Liver (tissue), 8 donors: ENCODE measurements at regions not wholly inside any gene's neighbourhood (a gene's known extent, or its start where the extent isn't known, plus 50 kb on each side); places are given as distances from the start of the nearest gene placed in this dataset.

Experiments used
- DNase-seq: peaks from one replicate; pipeline ENCODE4 v3.0.0-alpha.2; 2017; ENCODE audit warnings: low spot score
- H3K27ac ChIP-seq, 2 donors: one replicate each; pipeline ENCODE4 v1.7.0; 2013; ENCODE audit warnings: inconsistent platforms in 2 of 2, low read length in 2 of 2, control low read depth in 1 of 2, low read depth in 1 of 2, mild to moderate bottlenecking in 1 of 2
- H3K27me3 ChIP-seq, 4 donors: one replicate each; pipeline versions ENCODE4 v1.6.1 to v1.7.0; 2013; ENCODE audit warnings: low read length in 3 of 4, inconsistent platforms in 1 of 4, mild to moderate bottlenecking in 1 of 4, moderate library complexity in 1 of 4; ENCODE audit not compliant: control insufficient read depth in 4 of 4, insufficient read depth in 4 of 4
- H3K36me3 ChIP-seq, 4 donors: one replicate each; pipeline versions ENCODE4 v1.6.1 to v1.7.0; 2013; ENCODE audit warnings: low read length in 3 of 4, mild to moderate bottlenecking in 3 of 4, low read depth in 1 of 4, moderate library complexity in 1 of 4; ENCODE audit not compliant: control insufficient read depth in 4 of 4, insufficient read depth in 3 of 4
- H3K4me1 ChIP-seq, 4 donors: one replicate each; pipeline versions ENCODE4 v1.6.1 to v1.7.0; 2013; ENCODE audit warnings: low read length in 3 of 4, mild to moderate bottlenecking in 3 of 4, moderate library complexity in 1 of 4; ENCODE audit not compliant: control insufficient read depth in 4 of 4, insufficient read depth in 4 of 4
- H3K4me3 ChIP-seq, 3 donors: one replicate each; pipeline versions ENCODE4 v1.6.1 to v1.7.0; 2013; ENCODE audit warnings: low read length in 3 of 3, control low read depth in 1 of 3, low read depth in 1 of 3, mild to moderate bottlenecking in 1 of 3
- H3K9ac ChIP-seq, 2 donors: one replicate each; pipeline ENCODE4 v1.7.0; 2013; ENCODE audit warnings: low read length in 2 of 2, mild to moderate bottlenecking in 2 of 2, moderate library complexity in 2 of 2, control low read depth in 1 of 2, low read depth in 1 of 2
- H3K9me3 ChIP-seq, 4 donors: one replicate each; pipeline versions ENCODE4 v1.6.1 to v1.7.0; 2013; ENCODE audit warnings: low read length in 3 of 4; ENCODE audit not compliant: control insufficient read depth in 4 of 4
- ATF3 ChIP-seq: IDR thresholded peaks from 2 replicates; pipeline ENCODE4 v1.6.1; 2016; ENCODE audit warnings: antibody characterized with exemption
- CTCF ChIP-seq: fragments of 150-350 bp; IDR thresholded peaks from 2 replicates; pipeline ENCODE4 v1.5.1; 2017; ENCODE audit warnings: improper control_type of control experiment, low read depth, low read length; ENCODE audit not compliant: missing input control
- EGR1 ChIP-seq, 2 donors: IDR thresholded peaks; 2 replicates each; pipeline ENCODE4 v1.6.1; 2016 to 2018; ENCODE audit warnings: antibody characterized with exemption in 2 of 2, low read depth in 2 of 2
- FOXA1 ChIP-seq: IDR thresholded peaks from 2 replicates; pipeline ENCODE4 v1.6.1; 2016; ENCODE audit warnings: antibody characterized with exemption
- FOXA2 ChIP-seq: IDR thresholded peaks from 2 replicates; pipeline ENCODE4 v1.6.1; 2016; ENCODE audit warnings: antibody characterized with exemption
- GABPA ChIP-seq, 2 donors: IDR thresholded peaks in 1 of 2; conservative IDR thresholded peaks in 1 of 2; 2 replicates each; pipeline ENCODE4 v1.6.1; 2016; ENCODE audit warnings: antibody characterized with exemption in 2 of 2, mild to moderate bottlenecking in 1 of 2, moderate library complexity in 1 of 2
- HNF4A ChIP-seq, 2 donors: conservative IDR thresholded peaks; 2 replicates each; pipeline ENCODE4 v1.6.1; 2016; ENCODE audit warnings: antibody characterized with exemption in 2 of 2, mild to moderate bottlenecking in 2 of 2
- HNF4G ChIP-seq: IDR thresholded peaks from 2 replicates; pipeline ENCODE4 v1.6.1; 2016; ENCODE audit warnings: antibody characterized with exemption
- JUND ChIP-seq, 2 donors: IDR thresholded peaks; 2 replicates each; pipeline ENCODE4 v1.6.1; 2016; ENCODE audit warnings: antibody characterized with exemption in 2 of 2
- NR2F2 ChIP-seq: IDR thresholded peaks from 2 replicates; pipeline ENCODE4 v1.6.1; 2016; ENCODE audit warnings: antibody characterized with exemption
- RAD21 ChIP-seq, 2 donors: IDR thresholded peaks; 2 replicates each; pipeline ENCODE4 v1.6.1; 2016; ENCODE audit warnings: antibody characterized with exemption in 2 of 2, mild to moderate bottlenecking in 2 of 2
- RXRA ChIP-seq, 2 donors: IDR thresholded peaks; 2 replicates each; pipeline ENCODE4 v1.6.1; 2017 to 2018; ENCODE audit warnings: antibody characterized with exemption in 2 of 2, mild to moderate bottlenecking in 1 of 2
- SP1 ChIP-seq: IDR thresholded peaks from 2 replicates; pipeline ENCODE4 v1.6.1; 2018; ENCODE audit warnings: antibody characterized with exemption, mild to moderate bottlenecking
- TAF1 ChIP-seq: conservative IDR thresholded peaks from 2 replicates; pipeline ENCODE4 v1.6.1; 2016; ENCODE audit warnings: antibody characterized with exemption, mild to moderate bottlenecking
- YY1 ChIP-seq: IDR thresholded peaks from 2 replicates; pipeline ENCODE4 v1.6.1; 2016; ENCODE audit warnings: antibody characterized with exemption, mild to moderate bottlenecking
- WGBS: extraction: QIAGEN DNeasy Blood & Tissue Kit; methylation state at CpG from one replicate; pipeline ENCODE4 v1.1.7; 2013; 5-methylcytosine and 5-hydroxymethylcytosine counted together
- TF ChIP-seq, protein P1 (sequence below): IDR thresholded peaks from 2 replicates; pipeline ENCODE4 v1.6.1; 2016; ENCODE audit warnings: antibody characterized with exemption, mild to moderate bottlenecking
- donor health status: healthy.
- donor health status: healthy.
- donor health status: healthy.
- donor health status: healthy.
- donor health status: healthy.

- H3K27me3 ChIP-seq = no peaks in the 10 kb centered on the region
- TF ChIP-seq EGR1 (IDR thresholded peaks at IDR 0.05; ENCODE audit: low read depth in 2 of 2) (no peak), JUND (IDR thresholded peaks at IDR 0.05) (no peak)
- H3K36me3 ChIP-seq = no peaks in the 10 kb centered on the region
- H3K27ac ChIP-seq = no peak overlapping the region
- no peak overlapping the region for H3K4me3 ChIP-seq
- no peaks in the 10 kb centered on the region for H3K4me1 ChIP-seq
- WGBS = 70% methylated on average over 2 of the region's 2 CpGs
- no peak for DNase-seq
- no peak overlapping the region for H3K9ac ChIP-seq
- no peaks in the 10 kb centered on the region for H3K9me3 ChIP-seq
Observed at GRCh38 chr7:17671956-17672355, 268.3 kb downstream of the SNX13 start.

DNA sequence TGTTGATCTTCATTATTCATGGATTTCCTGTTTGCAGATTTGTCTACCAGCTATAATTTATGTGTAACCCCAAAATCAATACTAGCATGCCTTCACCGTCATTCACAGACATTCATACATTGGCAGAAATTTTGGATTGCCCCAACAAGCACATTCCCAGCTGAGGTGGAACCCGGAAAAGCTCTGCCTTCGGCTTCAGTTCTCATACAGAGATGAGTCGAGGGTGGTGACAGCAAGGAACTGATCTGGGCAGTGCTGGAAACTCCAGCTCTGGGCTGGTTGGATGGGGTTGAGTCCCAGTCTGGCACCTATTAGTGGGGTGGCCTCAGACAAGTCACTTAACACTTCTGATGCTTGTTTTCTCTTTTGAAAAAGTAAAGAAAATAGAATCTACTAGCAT is 267.5 kb downstream of the SNX13 start:
- WGBS = 90% methylated on average over 4 of the region's 4 CpGs
- H3K27me3 ChIP-seq = no peaks in the 10 kb centered on the region
- no peak overlapping the region for H3K4me3 ChIP-seq
- H3K9ac ChIP-seq = no peak overlapping the region
- no peaks in the 10 kb centered on the region for H3K9me3 ChIP-seq
- H3K36me3 ChIP-seq = no peaks in the 10 kb centered on the region
- no peaks in the 10 kb centered on the region for H3K4me1 ChIP-seq
- no peak overlapping the region for H3K27ac ChIP-seq
- TF ChIP-seq FOXA2 (no peak), FOXA1 (no peak), ATF3 (no peak), YY1 (no peak), HNF4G (no peak), EGR1 (IDR thresholded peaks at IDR 0.05; ENCODE audit: low read depth in 2 of 2) (no peak), SP1 (no peak), NR2F2 (no peak), RXRA (IDR thresholded peaks at IDR 0.05) (no peak), RAD21 (IDR thresholded peaks at IDR 0.05) (no peak)
- no peak for DNase-seq

- Histone ChIP-seq H3K9ac (no peak overlapping the region), H3K4me3 (no peak overlapping the region), H3K27me3 (no peaks in the 10 kb centered on the region), H3K9me3 (no peaks in the 10 kb centered on the region), H3K4me1 (no peaks in the 10 kb centered on the region), H3K27ac (no peak overlapping the region), H3K36me3 (no peaks in the 10 kb centered on the region)
- no peak for DNase-seq
- 85% methylated on average over 8 of the region's 8 CpGs for WGBS
- TF ChIP-seq CTCF (no peak), ATF3 (no peak), HNF4G (no peak), JUND (IDR thresholded peaks at IDR 0.05) (no peak), NR2F2 (no peak), HNF4A (conservative IDR thresholded peaks at IDR 0.05) (no peak), SP1 (no peak), TAF1 (no peak), GABPA (IDR thresholded peaks at IDR 0.05 in 1 of 2, conservative IDR thresholded peaks at IDR 0.05 in 1 of 2) (no peak), FOXA2 (no peak), RAD21 (IDR thresholded peaks at IDR 0.05) (no peak)
- TF ChIP-seq, protein P1, sequence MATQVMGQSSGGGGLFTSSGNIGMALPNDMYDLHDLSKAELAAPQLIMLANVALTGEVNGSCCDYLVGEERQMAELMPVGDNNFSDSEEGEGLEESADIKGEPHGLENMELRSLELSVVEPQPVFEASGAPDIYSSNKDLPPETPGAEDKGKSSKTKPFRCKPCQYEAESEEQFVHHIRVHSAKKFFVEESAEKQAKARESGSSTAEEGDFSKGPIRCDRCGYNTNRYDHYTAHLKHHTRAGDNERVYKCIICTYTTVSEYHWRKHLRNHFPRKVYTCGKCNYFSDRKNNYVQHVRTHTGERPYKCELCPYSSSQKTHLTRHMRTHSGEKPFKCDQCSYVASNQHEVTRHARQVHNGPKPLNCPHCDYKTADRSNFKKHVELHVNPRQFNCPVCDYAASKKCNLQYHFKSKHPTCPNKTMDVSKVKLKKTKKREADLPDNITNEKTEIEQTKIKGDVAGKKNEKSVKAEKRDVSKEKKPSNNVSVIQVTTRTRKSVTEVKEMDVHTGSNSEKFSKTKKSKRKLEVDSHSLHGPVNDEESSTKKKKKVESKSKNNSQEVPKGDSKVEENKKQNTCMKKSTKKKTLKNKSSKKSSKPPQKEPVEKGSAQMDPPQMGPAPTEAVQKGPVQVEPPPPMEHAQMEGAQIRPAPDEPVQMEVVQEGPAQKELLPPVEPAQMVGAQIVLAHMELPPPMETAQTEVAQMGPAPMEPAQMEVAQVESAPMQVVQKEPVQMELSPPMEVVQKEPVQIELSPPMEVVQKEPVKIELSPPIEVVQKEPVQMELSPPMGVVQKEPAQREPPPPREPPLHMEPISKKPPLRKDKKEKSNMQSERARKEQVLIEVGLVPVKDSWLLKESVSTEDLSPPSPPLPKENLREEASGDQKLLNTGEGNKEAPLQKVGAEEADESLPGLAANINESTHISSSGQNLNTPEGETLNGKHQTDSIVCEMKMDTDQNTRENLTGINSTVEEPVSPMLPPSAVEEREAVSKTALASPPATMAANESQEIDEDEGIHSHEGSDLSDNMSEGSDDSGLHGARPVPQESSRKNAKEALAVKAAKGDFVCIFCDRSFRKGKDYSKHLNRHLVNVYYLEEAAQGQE = no peak
Observed at GRCh38 chr7:17674166-17674942, 265.9 kb downstream of the SNX13 start.
